SK-MEL-5 (cell line): ENCODE measurements at regions not wholly inside any gene's neighbourhood (a gene's known extent, or its start where the extent isn't known, plus 50 kb on each side); places are given as distances from the start of the nearest gene placed in this dataset.

ENCODE experiments used
- DNase-seq: peaks from one replicate; pipeline ENCODE4 v3.0.0-alpha.2; 2016; ENCODE audit warnings: low read depth, low spot score
- in situ Hi-C: cut with HindIII; loops from 2 replicates; pipeline ENCODE4 v1.10.0; 2016; ENCODE audit warnings: low sequenced_read_pairs, high pct_unique_total_duplicates, low pct_unique_long_range_greater_than_20kb

- no peak for DNase-seq
- in situ Hi-C loops, result no loop called here
Observed at GRCh38 chr11:32008880-32009551, 81.9 kb upstream of the RCN1 start.

- in situ Hi-C loops, result no loop called here
- peak; percentile 63 for DNase-seq
Observed at GRCh38 chr11:32006799-32007388, 84.0 kb upstream of the RCN1 start.

- no peak for DNase-seq
Observed at GRCh38 chr11:32005786-32006416, 85.0 kb upstream of the RCN1 start.

GRCh38 chr11:32003335-32003734 lies 87.5 kb upstream of the RCN1 start:
- in situ Hi-C loops, result no loop called here
- DNase-seq, result no peak

More at GRCh38 chr11:32005786-32006416, 85.0 kb upstream of the RCN1 start:
- in situ Hi-C loops, result no loop called here

- in situ Hi-C loops, result no loop called here
Observed at GRCh38 chr11:32002311-32002710, 88.6 kb upstream of the RCN1 start.

GRCh38 chr11:31997955-31998354 lies 92.9 kb upstream of the RCN1 start:
- in situ Hi-C loops, result no loop called here
- DNase-seq, result peak; percentile 30

More at GRCh38 chr11:32002311-32002710, 88.6 kb upstream of the RCN1 start:
- DNase-seq, result no peak

- in situ Hi-C loops, result no loop called here
- DNase-seq, result no peak
Observed at GRCh38 chr11:31996159-31996881, 94.6 kb upstream of the RCN1 start.

GRCh38 chr11:31995525-31996094 lies 95.3 kb upstream of the RCN1 start:
- DNase-seq, result peak; percentile 9
- in situ Hi-C loops, result no loop called here

GRCh38 chr11:31995032-31995431 lies 95.8 kb upstream of the RCN1 start:
- in situ Hi-C loops, result no loop called here
- DNase-seq, result no peak

- DNase-seq, result no peak
- in situ Hi-C loops, result no loop called here
Observed at GRCh38 chr11:31987118-31988005, 103.5 kb upstream of the RCN1 start.

GRCh38 chr11:31986201-31986889 lies 104.5 kb upstream of the RCN1 start:
- DNase-seq, result no peak
- in situ Hi-C loops, result no loop called here

- in situ Hi-C loops, result no loop called here
- DNase-seq, result no peak
Observed at GRCh38 chr11:31981457-31981856, 109.4 kb upstream of the RCN1 start.

GRCh38 chr11:31977343-31977742 lies 113.5 kb upstream of the RCN1 start:
- in situ Hi-C loops, result no loop called here
- no peak for DNase-seq

GRCh38 chr11:31974366-31975136 lies 116.3 kb upstream of the RCN1 start:
- no peak for DNase-seq
- in situ Hi-C loops, result no loop called here

- in situ Hi-C loops, result no loop called here
Observed at GRCh38 chr11:31973172-31973571, 117.7 kb upstream of the RCN1 start.

GRCh38 chr11:31972623-31973022 lies 118.3 kb upstream of the RCN1 start:
- DNase-seq, result no peak
- in situ Hi-C loops, result no loop called here

More at GRCh38 chr11:31973172-31973571, 117.7 kb upstream of the RCN1 start:
- no peak for DNase-seq
